CD4-positive, alpha-beta T cell treated with Interleukin-2 at 100 ng/mL for 4 hours (primary cell): ENCODE measurements at regions not wholly inside any gene's neighbourhood (a gene's known extent, or its start where the extent isn't known, plus 50 kb on each side); places are given as distances from the start of the nearest gene placed in this dataset.

ENCODE experiments used
- DNase-seq: peaks from one replicate; pipeline ENCODE4 v3.0.0-alpha.2; 2020; ENCODE audit warnings: low spot score

GRCh38 chr9:28741459-28741858, 1168.2 kb upstream of the C9orf72 start:
- no peak for DNase-seq

- DNase-seq: no peak
Measured at GRCh38 chr9:28747351-28747985, 1174.2 kb upstream of the C9orf72 start.

DNA sequence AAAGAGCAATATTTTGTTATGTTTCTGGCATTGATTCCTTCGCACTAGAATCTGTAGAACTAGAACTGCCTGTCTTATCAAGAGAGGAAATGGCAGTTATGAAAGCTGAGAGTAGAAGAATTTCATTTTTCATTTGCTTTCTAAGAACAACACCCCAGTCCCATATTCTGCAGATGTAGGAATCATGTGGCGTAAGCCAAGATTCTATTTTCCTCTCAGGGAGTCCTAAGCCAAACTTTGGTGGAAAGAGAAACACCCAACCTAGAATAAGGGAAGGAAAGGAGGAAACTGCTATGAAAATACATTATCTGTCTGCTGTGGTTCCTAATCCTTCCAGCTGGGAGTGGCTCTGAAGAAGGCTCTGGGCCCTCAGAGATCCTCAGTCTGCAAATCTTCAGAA, 1176.9 kb upstream of the C9orf72 start:
- DNase-seq: no peak

GRCh38 chr9:28758341-28758740, 1185.1 kb upstream of the C9orf72 start:
- no peak for DNase-seq

- DNase-seq: no peak
Measured at GRCh38 chr9:28758971-28759370, 1185.7 kb upstream of the C9orf72 start.

- no peak for DNase-seq
Measured at GRCh38 chr9:28762167-28762566, 1188.9 kb upstream of the C9orf72 start.

GRCh38 chr9:28764532-28764931, 1191.3 kb upstream of the C9orf72 start:
- no peak for DNase-seq

- DNase-seq: no peak
Measured at GRCh38 chr9:28770226-28770625, 1196.9 kb upstream of the C9orf72 start.

- no peak for DNase-seq
Measured at GRCh38 chr9:28770827-28771226, 1197.5 kb upstream of the C9orf72 start.

DNA sequence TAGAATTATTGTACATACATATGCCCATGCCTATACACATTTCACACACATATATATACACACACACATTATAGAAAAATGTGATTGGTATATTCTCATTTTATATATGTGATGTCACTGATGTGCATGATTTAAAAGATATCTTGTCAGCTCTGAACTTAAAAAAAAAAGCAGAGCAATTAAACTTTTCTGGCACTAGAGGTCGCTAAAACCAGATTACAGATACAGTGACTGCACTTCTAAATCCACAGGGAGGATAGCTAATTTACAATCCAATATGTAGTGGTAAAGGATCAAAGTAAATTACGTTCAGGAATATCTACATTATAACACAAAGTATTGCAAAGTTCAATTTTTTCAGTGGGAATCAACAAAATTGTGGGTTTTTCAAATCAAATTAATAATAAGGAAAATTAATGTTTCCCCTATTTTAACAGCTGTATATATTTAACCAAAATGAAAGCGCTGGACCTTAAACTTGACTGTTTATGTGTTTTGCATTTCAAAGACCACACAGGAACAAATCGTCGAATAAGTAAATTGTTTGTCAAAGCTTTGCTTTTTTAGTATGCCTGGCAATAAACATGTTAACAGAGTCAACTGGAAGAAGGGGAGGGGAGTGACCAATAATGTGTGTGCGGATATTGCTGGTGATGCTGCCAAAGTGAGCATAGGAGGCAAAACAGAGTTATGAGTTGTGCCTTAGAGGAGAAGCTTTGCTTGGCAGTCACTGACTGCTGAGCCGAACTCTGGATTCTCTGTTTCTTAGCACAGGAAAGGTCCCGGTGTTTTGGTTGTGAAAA, 1201.4 kb upstream of the C9orf72 start:
- DNase-seq: no peak

DNA sequence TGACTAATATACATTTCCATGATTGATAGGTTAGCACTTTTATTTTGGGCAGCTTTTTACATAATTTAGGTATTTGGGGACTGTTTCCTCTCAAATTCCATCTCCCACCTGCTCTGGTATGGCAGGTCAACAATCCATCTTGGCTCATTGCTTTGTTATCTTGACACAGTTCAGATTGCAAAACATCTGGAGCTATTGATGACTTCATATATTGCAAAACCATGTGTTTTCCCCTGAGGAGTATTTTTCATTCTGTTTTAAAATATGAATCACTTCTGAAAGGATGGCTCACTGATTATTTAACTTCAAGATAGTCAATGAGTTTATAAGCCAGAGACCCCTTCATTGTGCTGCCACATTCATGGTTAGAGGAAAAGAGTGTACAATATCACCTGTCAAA, 1206.0 kb upstream of the C9orf72 start:
- DNase-seq: no peak

DNA sequence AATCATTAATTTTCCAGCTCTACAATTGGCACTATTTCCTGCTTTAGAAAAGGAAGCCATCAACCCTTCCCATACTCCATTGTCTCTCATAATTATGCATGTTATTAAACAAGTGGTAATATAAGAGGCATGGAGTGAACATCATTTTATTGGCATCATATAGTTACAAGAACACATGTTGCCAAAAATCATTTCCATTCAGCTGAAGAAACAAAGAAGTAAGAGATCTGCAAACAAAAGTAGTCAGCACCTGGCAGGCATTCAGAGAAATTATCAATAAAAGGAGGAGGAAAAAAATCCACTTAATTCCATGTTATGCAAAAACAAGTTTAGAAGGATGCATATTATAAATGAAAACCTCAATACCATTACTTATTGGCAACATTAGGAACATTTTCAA, 1208.2 kb upstream of the C9orf72 start:
- DNase-seq: no peak

- no peak for DNase-seq
Measured at GRCh38 chr9:28782630-28783029, 1209.3 kb upstream of the C9orf72 start.

- no peak for DNase-seq
Measured at GRCh38 chr9:28792716-28793115, 1219.4 kb upstream of the C9orf72 start.

DNA sequence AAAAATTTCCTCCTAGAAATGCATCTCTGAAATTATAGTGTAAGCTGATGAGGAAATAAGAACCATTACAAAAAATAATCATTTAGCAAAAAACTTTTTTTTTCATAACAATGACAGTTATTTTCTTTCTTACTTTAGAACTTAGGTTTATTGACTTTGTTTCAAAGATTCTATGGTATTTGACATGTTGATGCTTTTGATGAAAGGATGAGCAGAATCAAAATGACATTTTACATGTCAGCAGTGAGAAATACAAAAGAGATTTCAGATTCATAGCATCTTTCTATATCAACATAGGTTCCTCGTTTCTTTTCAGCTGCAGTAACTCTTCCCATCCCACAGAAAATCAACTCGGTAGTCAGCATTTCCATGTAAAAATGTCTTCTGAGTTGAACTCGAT, 1226.6 kb upstream of the C9orf72 start:
- no peak for DNase-seq

- DNase-seq: no peak
Measured at GRCh38 chr9:28801144-28801799, 1228.0 kb upstream of the C9orf72 start.

DNA sequence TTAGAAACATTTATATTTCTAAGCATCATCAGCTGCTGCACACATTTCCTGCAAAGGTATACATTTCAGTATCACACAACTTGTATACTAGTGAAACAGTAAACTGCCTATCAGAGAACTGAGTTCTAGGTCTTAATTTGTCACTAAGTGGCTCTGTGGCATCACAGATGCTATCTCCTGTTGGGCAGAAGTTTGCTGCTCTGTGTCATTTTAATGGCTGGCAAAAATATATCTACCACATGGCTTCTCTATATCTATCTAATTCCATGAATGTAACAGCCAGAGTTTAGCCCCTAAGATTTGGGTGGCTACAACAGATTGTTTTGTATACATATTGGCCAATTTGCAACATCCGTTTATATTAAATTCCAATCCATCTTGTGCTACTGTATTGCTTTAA, 1231.9 kb upstream of the C9orf72 start:
- no peak for DNase-seq

- no peak for DNase-seq
Measured at GRCh38 chr9:28808042-28808441, 1234.8 kb upstream of the C9orf72 start.

- no peak for DNase-seq
Measured at GRCh38 chr9:28810388-28811075, 1237.3 kb upstream of the C9orf72 start.

- DNase-seq: no peak
Measured at GRCh38 chr9:28820741-28821140, 1247.5 kb upstream of the C9orf72 start.

- no peak for DNase-seq
Measured at GRCh38 chr9:28821240-28821639, 1248.0 kb upstream of the C9orf72 start.

DNA sequence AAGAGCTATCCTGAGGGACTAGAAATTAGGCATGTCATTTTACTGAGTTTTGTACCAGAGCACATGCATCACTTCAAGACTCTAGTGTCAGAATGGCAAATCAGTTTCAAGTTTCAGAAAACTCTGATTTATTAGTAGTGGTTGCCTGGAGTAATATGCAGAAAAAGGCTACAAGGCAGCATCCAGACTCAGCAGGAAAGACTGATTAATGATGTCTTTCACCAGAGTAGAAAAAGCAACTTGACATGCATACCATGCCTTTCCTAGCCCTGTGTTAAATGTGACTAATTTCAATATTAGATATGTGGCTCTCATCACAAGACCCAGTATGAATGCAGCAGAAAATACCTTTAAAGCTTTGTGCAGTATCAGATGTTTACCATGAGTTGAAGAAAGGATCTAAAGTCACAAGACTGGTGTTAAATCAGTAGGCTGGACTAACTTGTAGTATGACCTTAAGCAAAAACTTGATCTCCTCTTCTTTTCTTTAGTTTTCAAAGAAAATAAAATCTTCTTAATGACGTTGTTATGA, 1251.2 kb upstream of the C9orf72 start:
- no peak for DNase-seq
